Spleen (tissue), 11 donors: ENCODE measurements at regions not wholly inside any gene's neighbourhood (a gene's known extent, or its start where the extent isn't known, plus 50 kb on each side); places are given as distances from the start of the nearest gene placed in this dataset.

Source experiments
- DNase-seq: peaks from one replicate; pipeline ENCODE4 v3.0.0-alpha.2; 2020
- H3K27ac ChIP-seq, 8 donors: fragments of 200-600 bp; sonication (generic) in 7 of 8; 1 replicate in 4 of 8; 2 replicates in 4 of 8; pipeline versions ENCODE4 v1.5.0 to v1.8.0; 2016 to 2021; ENCODE audit warnings: inconsistent platforms in 4 of 8, mild to moderate bottlenecking in 4 of 8, moderate library complexity in 1 of 8
- H3K27me3 ChIP-seq, 7 donors: fragments of 200-600 bp; sonication (generic) in 6 of 7; replicated peaks in 1 of 7; 1 replicate in 4 of 7; 2 replicates in 3 of 7; pipeline versions ENCODE4 v1.5.0 to v1.8.0; 2016 to 2021; ENCODE audit warnings: inconsistent platforms in 3 of 7, mild to moderate bottlenecking in 1 of 7
- H3K36me3 ChIP-seq, 6 donors: fragments of 200-600 bp; sonication (generic) in 5 of 6; 1 replicate in 4 of 6; 2 replicates in 2 of 6; pipeline versions ENCODE4 v1.5.0 to v1.8.0; 2016 to 2021; ENCODE audit warnings: inconsistent platforms in 2 of 6
- H3K4me1 ChIP-seq, 6 donors: fragments of 200-600 bp; sonication (generic) in 5 of 6; 1 replicate in 3 of 6; 2 replicates in 3 of 6; pipeline versions ENCODE4 v1.5.0 to v1.8.0; 2016 to 2021; ENCODE audit warnings: inconsistent platforms in 3 of 6
- H3K4me3 ChIP-seq, 8 donors: fragments of 200-600 bp; sonication (generic) in 7 of 8; 1 replicate in 4 of 8; 2 replicates in 4 of 8; pipeline versions ENCODE4 v1.5.0 to v1.8.0; 2016 to 2021; ENCODE audit warnings: inconsistent platforms in 4 of 8, mild to moderate bottlenecking in 4 of 8, moderate library complexity in 2 of 8
- H3K9me3 ChIP-seq, 8 donors: fragments of 200-600 bp; sonication (generic) in 7 of 8; 1 replicate in 4 of 8; 2 replicates in 4 of 8; pipeline versions ENCODE4 v1.5.0 to v1.8.0; 2016 to 2021; ENCODE audit warnings: inconsistent platforms in 4 of 8
- CTCF ChIP-seq, 11 experiments: fragments of 200-600 bp in 7 of 11; fragments of 450-650 bp in 4 of 11; sonication (generic) in 4 of 11; IDR thresholded peaks in 8 of 11; conservative IDR thresholded peaks in 3 of 11; 1 replicate in 7 of 11; 2 replicates in 4 of 11; pipeline versions ENCODE4 v1.4.0 to v1.8.0; 2016 to 2021; ENCODE audit warnings: antibody characterized with exemption in 11 of 11, inconsistent platforms in 4 of 11, mild to moderate bottlenecking in 1 of 11
- POLR2A ChIP-seq, 3 donors: fragments of 450-650 bp; IDR thresholded peaks; one replicate each; pipeline ENCODE4 v1.5.1; 2017; ENCODE audit warnings: antibody characterized with exemption in 3 of 3, mild to moderate bottlenecking in 1 of 3
- POLR2AphosphoS5 ChIP-seq, 3 donors: sonication (generic); formaldehyde crosslinking; IDR thresholded peaks; one replicate each; pipeline ENCODE4 v1.5.1; 2017; ENCODE audit warnings: antibody characterized with exemption in 3 of 3
- WGBS, 5 donors: extraction: QIAGEN DNeasy Blood & Tissue Kit in 3 of 5; methylation state at CpG; one replicate each; pipeline versions ENCODE4 v1.1.5 to v1.1.7; 2013 to 2018; 5-methylcytosine and 5-hydroxymethylcytosine counted together
- intact Hi-C: fragments of 100-400 bp; cut with DNase I; formaldehyde crosslinking; loops from one replicate; pipeline ENCODE4 v1.15.0; 2023; ENCODE audit warnings: low total_unique reads
- donor health status: healthy with polysubstance abuse.
- donor health status: DM: no; HTN: no; CAD: no; lungs with moderate emphysema.
- donor health status: DM: no; HTN: no; CAD: no.
- donor health status: Bipolar disorder and iron deficiency.
- donor health status: healthy.
- donor health status: DM: no; HTN: no; CAD: no.
- donor health status: DM: yes; HTN: yes; CAD: no.

DNA sequence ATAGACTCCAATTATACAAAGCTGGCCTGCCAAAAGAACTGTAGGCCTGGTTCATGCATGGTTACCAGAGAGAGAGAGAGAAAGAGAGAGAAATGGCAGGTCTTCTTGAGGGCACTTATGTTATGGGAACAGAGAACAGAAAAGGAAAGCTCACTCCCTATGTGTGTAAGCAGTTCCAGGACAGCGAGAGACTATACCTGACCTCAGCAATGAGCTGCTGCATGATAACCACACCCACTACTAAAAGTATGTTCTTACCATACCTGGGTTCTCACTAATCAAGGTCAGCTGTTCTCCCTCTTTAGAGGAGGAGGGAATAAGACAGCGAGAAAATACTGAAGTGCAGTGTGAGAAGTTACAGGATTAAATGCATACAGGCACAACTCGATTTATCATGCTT is 583.3 kb downstream of the GBA3 start:
- DNase-seq, result no peak
- WGBS, 5 donors, result 77 to 85% (median 83%) methylated on average over 3 of the region's 3 CpGs

GRCh38 chr4:23269566-23269965 is 576.8 kb downstream of the GBA3 start:
- intact Hi-C loops, result no loop called here
- H3K27me3 ChIP-seq, result no peaks in the 10 kb centered on the region
- TF ChIP-seq POLR2AphosphoS5 (IDR thresholded peaks at IDR 0.05) (no peak), POLR2A (IDR thresholded peaks at IDR 0.05) (no peak), CTCF (IDR thresholded peaks at IDR 0.05 in 8 of 11, conservative IDR thresholded peaks at IDR 0.05 in 3 of 11) (no peak)
- no peaks in the 10 kb centered on the region for H3K9me3 ChIP-seq
- no peak overlapping the region for H3K4me3 ChIP-seq
- H3K27ac ChIP-seq, result no peak overlapping the region
- DNase-seq, result no peak
- H3K36me3 ChIP-seq, result no peaks in the 10 kb centered on the region
- WGBS, 5 donors, result 3 to 28% (median 17%) methylated on average over 1 of the region's 1 CpG
- H3K4me1 ChIP-seq, result no peaks in the 10 kb centered on the region

More for the DNA sequence above, 583.3 kb downstream of the GBA3 start:
- Histone ChIP-seq H3K4me3 (no peak overlapping the region), H3K9me3 (no peaks in the 10 kb centered on the region), H3K4me1 (no peaks in the 10 kb centered on the region), H3K27me3 (no peaks in the 10 kb centered on the region), H3K36me3 (no peaks in the 10 kb centered on the region), H3K27ac (no peak overlapping the region)
- intact Hi-C loops, result no loop called here
- TF ChIP-seq POLR2A (IDR thresholded peaks at IDR 0.05), result no peak
- TF ChIP-seq POLR2AphosphoS5 (IDR thresholded peaks at IDR 0.05), result no peak
- TF ChIP-seq CTCF (IDR thresholded peaks at IDR 0.05 in 8 of 11, conservative IDR thresholded peaks at IDR 0.05 in 3 of 11), result no peak

GRCh38 chr4:23268072-23268771 is 575.5 kb downstream of the GBA3 start:
- Histone ChIP-seq H3K4me3 (no peak overlapping the region), H3K4me1 (no peaks in the 10 kb centered on the region), H3K36me3 (no peaks in the 10 kb centered on the region), H3K27me3 (no peaks in the 10 kb centered on the region), H3K9me3 (no peaks in the 10 kb centered on the region), H3K27ac (no peak overlapping the region)
- TF ChIP-seq POLR2A (IDR thresholded peaks at IDR 0.05) (no peak), POLR2AphosphoS5 (IDR thresholded peaks at IDR 0.05) (no peak), CTCF (IDR thresholded peaks at IDR 0.05 in 8 of 11, conservative IDR thresholded peaks at IDR 0.05 in 3 of 11) (no peak)
- no peak for DNase-seq
- intact Hi-C loops, result no loop called here
- 69 to 90% (median 82%) methylated on average over 3 of the region's 3 CpGs for WGBS, 5 donors

GRCh38 chr4:23266401-23266800 is 573.7 kb downstream of the GBA3 start:
- intact Hi-C loops, result no loop called here
- no peak overlapping the region for H3K4me3 ChIP-seq
- TF ChIP-seq POLR2AphosphoS5 (IDR thresholded peaks at IDR 0.05), result no peak
- no peak for TF ChIP-seq POLR2A (IDR thresholded peaks at IDR 0.05)
- no peak for TF ChIP-seq CTCF (IDR thresholded peaks at IDR 0.05 in 8 of 11, conservative IDR thresholded peaks at IDR 0.05 in 3 of 11)
- H3K4me1 ChIP-seq, result no peaks in the 10 kb centered on the region
- no peaks in the 10 kb centered on the region for H3K27me3 ChIP-seq
- no peak for DNase-seq
- no peaks in the 10 kb centered on the region for H3K9me3 ChIP-seq
- WGBS, 5 donors, result 55 to 67% (median 60%) methylated on average over 3 of the region's 3 CpGs
- H3K27ac ChIP-seq, result no peak overlapping the region
- no peaks in the 10 kb centered on the region for H3K36me3 ChIP-seq
